ENCODE measurements at regions not wholly inside any gene's neighbourhood (a gene's known extent, or its start where the extent isn't known, plus 50 kb on each side); places are given as distances from the start of the nearest gene placed in this dataset.

- no peak overlapping the region for H3K23ac ChIP-seq (ENCODE audit: insufficient read length, low read depth, low read length)
- H3K4me1 Mint-ChIP-seq, result peaks cover 15 to 25% of the 10 kb centered on the region in 2 experiments
- H3K4me1 ChIP-seq (ENCODE audit: insufficient read depth, low read length), result no peaks in the 10 kb centered on the region
- no peaks in the 10 kb centered on the region for H3K27me3 ChIP-seq (ENCODE audit: insufficient read depth, low read length)
- H4K8ac ChIP-seq (replicated peaks; ENCODE audit: insufficient read length, low read depth, low read length), result no peak overlapping the region
- H3K4me3 Mint-ChIP-seq, result no peak overlapping the region; a peak in 1 of 5 replicates
- WGBS (ENCODE audit: extremely low coverage, insufficient read length, low lambda C conversion rate), result no CpG with 5 or more reads among the region's 4 CpGs
- no peak for DNase-seq
- no peaks in the 10 kb centered on the region for H3K23me2 ChIP-seq (ENCODE audit: insufficient read length, low read depth, low read length, poor library complexity, severe bottlenecking)
- H4K20me1 ChIP-seq (ENCODE audit: control insufficient read depth, insufficient read depth, insufficient read length), result peaks cover 5% of the 10 kb centered on the region
- H3K9me3 Mint-ChIP-seq, result peaks cover 4 to 14% of the 10 kb centered on the region in 2 experiments; a peak in 4 of 5 replicates
- no peak overlapping the region for H2BK5ac ChIP-seq (ENCODE audit: insufficient read length, low read length)
- TF ChIP-seq, protein P1, sequence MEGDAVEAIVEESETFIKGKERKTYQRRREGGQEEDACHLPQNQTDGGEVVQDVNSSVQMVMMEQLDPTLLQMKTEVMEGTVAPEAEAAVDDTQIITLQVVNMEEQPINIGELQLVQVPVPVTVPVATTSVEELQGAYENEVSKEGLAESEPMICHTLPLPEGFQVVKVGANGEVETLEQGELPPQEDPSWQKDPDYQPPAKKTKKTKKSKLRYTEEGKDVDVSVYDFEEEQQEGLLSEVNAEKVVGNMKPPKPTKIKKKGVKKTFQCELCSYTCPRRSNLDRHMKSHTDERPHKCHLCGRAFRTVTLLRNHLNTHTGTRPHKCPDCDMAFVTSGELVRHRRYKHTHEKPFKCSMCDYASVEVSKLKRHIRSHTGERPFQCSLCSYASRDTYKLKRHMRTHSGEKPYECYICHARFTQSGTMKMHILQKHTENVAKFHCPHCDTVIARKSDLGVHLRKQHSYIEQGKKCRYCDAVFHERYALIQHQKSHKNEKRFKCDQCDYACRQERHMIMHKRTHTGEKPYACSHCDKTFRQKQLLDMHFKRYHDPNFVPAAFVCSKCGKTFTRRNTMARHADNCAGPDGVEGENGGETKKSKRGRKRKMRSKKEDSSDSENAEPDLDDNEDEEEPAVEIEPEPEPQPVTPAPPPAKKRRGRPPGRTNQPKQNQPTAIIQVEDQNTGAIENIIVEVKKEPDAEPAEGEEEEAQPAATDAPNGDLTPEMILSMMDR (conservative IDR thresholded peaks at IDR 0.05), result no peak
- no peak overlapping the region for H3K18ac ChIP-seq (ENCODE audit: insufficient read length, low read depth, low read length)
- no peaks in the 10 kb centered on the region; the same call in 1 of the 2 replicates for H3K27me3 Mint-ChIP-seq (ENCODE audit: low read depth)
- no peak overlapping the region for H2BK15ac ChIP-seq (ENCODE audit: low read depth, low read length)
- no peak overlapping the region for H4K91ac ChIP-seq (ENCODE audit: insufficient read length, low read depth, low read length)
- H3K36me3 Mint-ChIP-seq (ENCODE audit: insufficient read depth in 1 of 3, low read depth in 3 of 3), result peaks cover 51 to 77% (median 66%) of the 10 kb centered on the region in 3 experiments
- H3K27ac ChIP-seq (ENCODE audit: insufficient read length, low read depth, low read length), result no peak overlapping the region
- no peak overlapping the region for H2BK20ac ChIP-seq (ENCODE audit: low read depth, low read length, poor library complexity, severe bottlenecking)
- H2BK120ac ChIP-seq (ENCODE audit: low read depth, low read length, poor library complexity, severe bottlenecking), result no peak overlapping the region
- H2BK12ac ChIP-seq (ENCODE audit: insufficient read length, low read depth, low read length), result no peak overlapping the region
- H3T11ph ChIP-seq (ENCODE audit: low read length), result no peak overlapping the region
- no peak overlapping the region for H3K14ac ChIP-seq (ENCODE audit: insufficient read depth, low read length)
- peaks cover 3% of the 10 kb centered on the region for H3K79me1 ChIP-seq (ENCODE audit: insufficient read depth, low read depth, low read length, poor library complexity, severe bottlenecking)
- H3K9me3 ChIP-seq (ENCODE audit: control insufficient read depth, low read depth, low read length), result no peaks in the 10 kb centered on the region
- H2AK5ac ChIP-seq (ENCODE audit: insufficient read length, low read length), result no peak overlapping the region
- no peak overlapping the region; a peak in 1 of 7 replicates for H3K27ac Mint-ChIP-seq
- H3K9ac ChIP-seq (ENCODE audit: extremely low read depth, insufficient read length, low read length), result no peak overlapping the region
- no peak overlapping the region for H3K4me2 ChIP-seq (ENCODE audit: insufficient read depth, insufficient read length, low read length)
- no peak overlapping the region for H2AFZ ChIP-seq (ENCODE audit: low read length)
- no peak overlapping the region for H3K56ac ChIP-seq (ENCODE audit: insufficient read length, low read depth, low read length)
- H3K79me2 ChIP-seq (ENCODE audit: insufficient read depth, low read length), result peaks cover 4% of the 10 kb centered on the region; the same call in 1 of the 2 replicates
- no peak overlapping the region for H3K4ac ChIP-seq (ENCODE audit: low read depth, low read length)
- no peak overlapping the region for H4K5ac ChIP-seq (ENCODE audit: insufficient read length, low read depth, low read length)
These were observed 102.6 kb downstream of the NCOR2 start for GRCh38 chr12:124464830-124465229.

All from H9 (cell line).